IPS DF 4.7 (cell line): ENCODE measurements at regions not wholly inside any gene's neighbourhood (a gene's known extent, or its start where the extent isn't known, plus 50 kb on each side); places are given as distances from the start of the nearest gene placed in this dataset.
"Not testable (repeated sequence)": the region's sequence is repeated elsewhere in the genome, so short reads cannot be mapped to it uniquely, and the experiment has no call there.

ENCODE experiments used
- DNase-seq: peaks from one replicate; pipeline ENCODE4 v3.0.0-alpha.2; 2013; ENCODE audit warnings: low spot score; ENCODE audit errors: extremely low read depth

DNA sequence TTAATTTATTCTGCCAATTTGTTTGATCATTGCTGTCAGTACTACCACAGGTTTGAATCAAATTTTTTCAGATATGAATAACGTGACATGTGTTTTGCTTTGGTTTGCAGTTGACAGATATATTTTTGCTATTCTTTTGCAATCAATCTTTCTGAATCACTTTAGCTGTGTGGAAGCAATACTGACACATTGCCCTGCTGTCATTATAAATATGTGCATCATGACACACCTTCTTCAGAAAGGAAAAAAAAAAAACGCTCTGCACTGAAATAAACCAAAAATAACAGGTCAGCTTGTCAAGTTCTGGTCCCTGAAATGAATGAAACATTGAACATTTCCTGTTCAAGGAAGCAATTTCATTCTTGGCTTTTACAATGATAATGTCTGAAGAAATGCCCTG is 93.8 kb upstream of the FAM13C start:
- DNase-seq: no peak

DNA sequence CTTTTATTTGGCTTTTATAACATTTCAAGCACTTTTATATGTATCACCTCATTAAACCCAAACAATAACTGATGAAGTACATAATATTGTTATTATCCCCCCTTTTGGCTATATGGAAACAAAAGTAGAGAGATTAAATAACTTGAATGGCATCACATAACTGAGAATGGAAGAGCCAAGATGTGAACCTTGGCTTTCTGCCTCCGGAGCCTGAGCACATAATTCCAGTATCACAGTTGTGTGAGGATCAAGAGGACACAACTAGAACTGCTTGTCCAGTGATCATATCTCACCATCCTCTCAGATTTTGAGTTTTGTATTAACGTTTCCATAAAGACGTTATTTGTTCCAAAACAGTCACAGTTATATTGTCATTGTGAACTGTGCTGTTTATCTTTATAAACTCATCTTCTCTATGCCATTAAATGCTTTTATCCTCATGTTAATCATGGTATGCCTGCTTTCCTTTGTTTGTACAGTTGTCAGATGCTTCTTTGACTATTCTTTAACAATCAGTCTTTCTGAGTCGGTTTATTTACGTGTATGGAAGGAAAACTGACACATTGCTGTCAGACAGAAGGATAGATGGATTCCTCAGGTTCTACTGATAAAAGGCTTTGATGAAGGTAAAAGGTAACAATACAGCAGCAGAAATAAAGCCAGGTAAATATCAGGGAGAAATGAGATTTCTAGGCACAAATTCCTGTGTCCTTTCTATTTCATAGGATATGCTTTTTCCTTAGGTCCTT is 92.0 kb upstream of the FAM13C start:
- DNase-seq: no peak

DNA sequence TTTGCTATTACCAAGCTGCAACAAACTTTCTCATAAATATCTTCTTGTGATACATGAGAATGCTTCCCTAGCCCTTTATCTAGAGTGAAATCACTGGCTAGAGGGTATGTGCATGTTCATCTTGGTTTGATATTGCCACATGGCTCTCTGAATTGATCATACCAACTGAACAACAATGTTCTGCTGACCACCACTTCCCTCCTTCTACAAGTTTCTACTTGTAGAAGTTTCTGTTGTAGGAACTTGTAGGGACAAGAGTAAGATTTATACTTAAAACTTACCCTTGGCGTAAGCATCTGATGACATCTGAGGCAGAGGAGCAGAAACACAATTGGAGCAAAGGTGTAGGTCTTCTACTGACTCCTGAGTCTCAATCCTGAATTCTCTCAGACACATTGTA is 86.3 kb upstream of the FAM13C start:
- DNase-seq: no peak

DNA sequence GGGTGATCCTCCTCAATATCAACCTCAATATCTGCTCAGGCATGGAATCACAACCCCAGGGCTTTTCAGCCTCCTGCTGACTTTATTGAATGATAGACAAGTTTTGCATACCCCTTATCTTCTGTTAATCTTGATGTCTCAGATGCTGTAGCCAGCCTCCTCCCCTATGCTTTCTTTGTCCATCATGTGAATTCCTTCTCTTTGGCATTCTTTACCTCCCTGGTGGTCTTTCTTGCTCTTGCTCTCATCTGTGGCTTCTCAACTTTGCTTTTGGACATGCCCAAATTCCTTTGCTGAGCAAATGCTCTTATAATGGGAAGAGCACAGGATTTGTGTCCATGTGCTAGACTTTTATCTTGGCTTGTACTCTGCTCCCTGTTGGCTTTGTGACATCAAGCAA is 73.4 kb upstream of the FAM13C start:
- no peak for DNase-seq

DNA sequence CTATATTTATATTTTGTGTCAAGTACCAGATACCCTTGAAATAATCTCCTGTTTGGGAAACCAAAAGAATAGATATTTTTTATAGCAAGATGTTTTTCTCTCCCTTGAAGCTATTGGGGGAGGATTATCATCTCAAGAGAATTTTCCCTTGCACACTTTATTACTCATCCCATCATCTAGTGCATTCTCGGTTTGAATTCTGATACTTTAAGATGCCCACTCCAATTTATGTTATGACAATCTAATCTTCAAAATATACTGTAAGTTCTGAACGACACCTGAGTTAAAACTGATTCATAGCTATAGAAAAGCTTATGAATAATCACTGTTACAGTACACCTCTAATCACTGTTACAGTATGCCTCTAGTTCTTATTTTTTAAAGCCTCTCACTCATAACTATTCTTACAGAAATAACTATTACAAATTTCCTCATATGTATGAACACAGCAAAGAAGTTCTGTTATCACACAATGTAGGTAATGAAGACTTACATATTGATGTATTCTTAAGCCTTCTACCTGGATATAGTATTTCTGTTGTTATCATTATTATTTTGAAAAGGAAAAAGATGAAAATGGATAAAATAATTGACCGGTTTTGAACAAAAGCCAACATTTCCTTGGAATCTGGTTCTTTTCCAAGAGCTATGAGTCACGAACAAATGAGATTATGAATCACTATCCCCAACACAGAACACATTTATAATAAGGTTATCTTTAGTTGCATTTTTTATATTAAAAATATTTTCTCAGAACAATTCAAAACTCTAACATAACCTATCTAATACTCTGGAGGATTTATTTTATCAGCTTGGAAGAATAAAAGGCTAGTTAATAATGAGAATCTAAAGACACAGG is 72.3 kb upstream of the FAM13C start:
- DNase-seq: no peak

GRCh38 chr10:59433720-59434428 is 71.5 kb upstream of the FAM13C start:
- no peak for DNase-seq

DNA sequence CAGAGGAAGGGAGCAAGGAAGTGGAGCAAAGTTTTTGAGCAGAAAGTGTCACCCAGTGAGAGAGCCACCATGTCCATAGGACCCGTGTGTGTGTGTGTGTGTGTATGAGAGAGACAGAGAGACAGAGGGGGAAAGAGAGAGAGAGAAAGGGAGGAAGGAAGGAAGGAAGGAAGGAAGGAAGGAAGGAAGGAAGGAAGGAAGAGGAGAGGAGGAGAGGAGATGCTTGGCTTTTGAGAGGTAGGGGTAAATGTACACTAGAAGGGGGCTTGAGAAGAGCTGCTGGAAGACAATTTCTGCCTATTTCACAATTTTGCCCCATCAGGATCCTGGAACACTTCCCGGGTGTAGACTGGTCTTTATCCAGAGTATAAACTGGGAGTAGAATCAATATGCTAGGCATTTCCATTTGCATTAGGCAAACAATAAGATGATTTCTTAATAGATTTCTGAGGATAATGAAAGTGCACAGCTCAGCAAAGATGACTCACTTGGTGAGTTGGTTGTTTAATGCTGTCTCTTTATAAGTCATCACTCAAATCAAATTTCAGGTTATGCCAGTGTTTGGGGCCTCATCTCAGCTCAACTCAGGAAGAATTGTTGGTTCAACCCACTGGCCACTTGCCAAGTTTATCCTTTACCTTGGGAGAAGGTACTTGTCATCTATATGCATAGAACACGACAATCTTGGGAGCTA is 70.0 kb upstream of the FAM13C start:
- no peak for DNase-seq

GRCh38 chr10:59413795-59414194 is 51.4 kb upstream of the FAM13C start:
- not testable (repeated sequence) for DNase-seq
